T-helper 1 cell treated with Interleukin-12 subunit alpha and Interleukin-12 subunit beta and Interleukin-4 antibody, amounts not matched to agents 30 μg/mL and 1 μg/mL, for 36 hours (primary cell): ENCODE measurements at regions not wholly inside any gene's neighbourhood (a gene's known extent, or its start where the extent isn't known, plus 50 kb on each side); places are given as distances from the start of the nearest gene placed in this dataset.

ENCODE experiments used
- H3K27ac Mint-ChIP-seq: one replicate; pipeline ENCODE4 v1.8.0; 2021; ENCODE audit warnings: mild to moderate bottlenecking, mixed read lengths
- H3K27me3 Mint-ChIP-seq: one replicate; pipeline ENCODE4 v1.8.0; 2021; ENCODE audit warnings: low read depth, mixed read lengths
- H3K36me3 Mint-ChIP-seq: one replicate; pipeline ENCODE4 v1.8.0; 2021; ENCODE audit warnings: low read depth, mixed read lengths
- H3K4me1 Mint-ChIP-seq: one replicate; pipeline ENCODE4 v1.8.0; 2021; ENCODE audit warnings: low read depth, mixed read lengths
- H3K4me3 Mint-ChIP-seq: one replicate; pipeline ENCODE4 v1.8.0; 2021; ENCODE audit warnings: mild to moderate bottlenecking, moderate library complexity, mixed read lengths
- H3K9me3 Mint-ChIP-seq: one replicate; pipeline ENCODE4 v1.8.0; 2021; ENCODE audit warnings: mixed read lengths

DNA sequence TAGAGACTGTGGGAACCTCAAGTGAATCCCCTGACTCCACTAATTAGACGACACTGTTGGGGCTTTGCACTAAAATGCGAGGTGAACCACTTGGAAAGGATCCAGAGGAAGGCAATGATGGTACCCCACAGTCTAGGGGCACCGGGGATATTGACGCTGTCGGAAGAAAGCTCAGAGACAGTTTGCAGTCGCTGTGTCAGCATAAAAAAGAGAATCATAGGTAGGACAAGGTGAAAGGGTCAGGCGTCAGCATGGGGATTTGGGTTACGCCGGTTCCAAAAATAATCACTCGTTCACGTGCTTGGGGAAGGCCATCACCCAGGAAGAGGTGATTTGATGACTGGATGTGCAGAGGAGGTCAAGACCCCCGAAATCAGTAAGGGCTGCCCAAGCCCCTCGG is 598.0 kb upstream of the NOX3 start:
- no peaks in the 10 kb centered on the region for H3K4me1 Mint-ChIP-seq
- peaks cover 8% of the 10 kb centered on the region for H3K9me3 Mint-ChIP-seq
- H3K27me3 Mint-ChIP-seq = no peaks in the 10 kb centered on the region
- H3K27ac Mint-ChIP-seq = no peak overlapping the region
- H3K36me3 Mint-ChIP-seq = no peaks in the 10 kb centered on the region
- H3K4me3 Mint-ChIP-seq = no peak overlapping the region

DNA sequence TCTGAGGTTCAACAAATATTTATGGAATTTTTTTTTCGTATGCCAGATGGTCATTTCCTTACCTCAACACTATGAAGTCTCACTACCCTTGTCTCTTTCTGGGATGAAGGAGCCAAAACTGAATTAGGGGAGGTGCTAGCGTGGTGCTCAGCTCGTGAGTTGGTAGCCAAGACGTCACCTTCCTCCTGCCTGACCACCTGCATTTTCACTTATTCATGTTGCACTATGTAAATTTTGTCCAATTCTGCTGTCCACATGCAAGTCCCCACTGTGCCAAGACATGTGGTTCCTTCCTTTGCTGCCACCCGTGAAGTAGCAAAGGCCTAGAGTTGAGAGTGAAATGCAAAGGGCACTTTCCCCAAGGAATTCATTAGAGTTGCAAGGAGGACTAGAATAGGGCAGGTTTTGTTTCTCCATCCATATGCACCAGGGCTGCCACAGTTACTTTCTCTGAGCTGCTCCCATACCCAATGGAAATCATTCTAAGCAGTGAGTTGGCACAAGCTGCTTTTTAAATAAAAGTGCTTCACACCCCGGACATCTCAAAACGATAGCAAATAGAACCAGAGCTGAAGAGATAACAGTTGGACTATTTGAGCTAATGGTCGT is 591.3 kb upstream of the NOX3 start:
- Mint-ChIP-seq H3K9me3 (no peaks in the 10 kb centered on the region), H3K27ac (no peak overlapping the region), H3K27me3 (no peaks in the 10 kb centered on the region), H3K4me3 (no peak overlapping the region), H3K36me3 (no peaks in the 10 kb centered on the region), H3K4me1 (no peaks in the 10 kb centered on the region)

DNA sequence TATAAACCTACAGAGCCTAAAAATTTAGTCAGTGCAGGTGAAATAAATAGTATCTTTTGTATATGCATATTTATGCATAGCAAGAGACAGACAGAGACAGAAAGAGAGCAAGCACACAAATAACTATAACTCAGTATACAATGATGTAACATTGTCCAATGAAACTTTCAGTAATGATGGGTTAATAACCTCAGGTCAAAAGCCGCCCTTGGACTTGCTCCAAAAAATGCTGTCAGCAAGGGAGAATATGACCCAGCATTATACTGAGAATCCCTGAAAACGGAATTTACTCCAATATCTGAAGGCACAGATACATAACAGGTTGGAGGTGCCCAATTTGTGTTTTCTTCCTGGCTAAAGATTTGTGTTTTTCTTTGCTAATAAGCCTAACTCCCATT is 590.6 kb upstream of the NOX3 start:
- Mint-ChIP-seq H3K9me3 (no peaks in the 10 kb centered on the region), H3K36me3 (no peaks in the 10 kb centered on the region), H3K27ac (no peak overlapping the region), H3K4me3 (no peak overlapping the region), H3K27me3 (no peaks in the 10 kb centered on the region), H3K4me1 (no peaks in the 10 kb centered on the region)

DNA sequence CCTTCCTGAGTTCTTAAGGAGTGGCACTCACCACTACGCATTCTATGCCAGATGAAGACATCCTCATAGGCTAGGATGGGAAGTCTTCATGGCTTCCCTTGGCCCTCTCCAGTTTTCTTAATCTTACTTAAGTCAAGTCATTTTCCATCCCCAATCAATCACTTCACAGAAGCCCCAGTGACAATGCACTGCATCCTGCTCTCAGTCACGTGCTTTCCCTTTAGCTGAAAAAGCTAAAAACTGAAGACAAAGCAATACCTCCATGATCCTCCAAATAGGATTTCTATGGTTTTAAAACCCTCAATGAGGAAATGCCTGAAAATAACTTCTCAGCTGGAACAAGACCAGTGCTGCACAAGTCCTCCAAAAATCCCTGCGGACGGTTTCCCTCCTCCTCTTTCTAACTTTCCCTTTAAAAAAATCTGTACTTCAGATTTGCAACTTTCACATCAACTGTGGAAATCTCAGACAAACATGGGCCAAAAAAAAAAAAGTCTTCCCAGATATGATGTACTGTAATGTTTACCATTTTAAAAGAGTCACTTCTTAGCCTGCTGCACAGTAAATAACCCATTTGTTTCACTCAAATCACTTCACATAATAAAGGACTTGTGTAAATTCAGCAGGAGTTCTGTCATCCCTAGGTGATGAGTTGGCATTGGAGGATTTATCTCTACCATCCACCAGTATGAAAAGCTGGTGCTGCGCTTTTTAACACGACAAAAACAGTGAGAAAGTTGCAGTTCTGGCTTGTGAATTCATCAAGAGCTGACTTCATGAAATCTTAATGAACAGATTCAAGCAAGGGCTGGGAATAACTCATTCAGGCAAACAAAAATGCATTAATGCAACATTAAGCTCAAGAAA is 590.0 kb upstream of the NOX3 start:
- no peaks in the 10 kb centered on the region for H3K36me3 Mint-ChIP-seq
- no peak overlapping the region for H3K4me3 Mint-ChIP-seq
- no peak overlapping the region for H3K27ac Mint-ChIP-seq
- H3K27me3 Mint-ChIP-seq = no peaks in the 10 kb centered on the region
- no peaks in the 10 kb centered on the region for H3K4me1 Mint-ChIP-seq
- no peaks in the 10 kb centered on the region for H3K9me3 Mint-ChIP-seq

DNA sequence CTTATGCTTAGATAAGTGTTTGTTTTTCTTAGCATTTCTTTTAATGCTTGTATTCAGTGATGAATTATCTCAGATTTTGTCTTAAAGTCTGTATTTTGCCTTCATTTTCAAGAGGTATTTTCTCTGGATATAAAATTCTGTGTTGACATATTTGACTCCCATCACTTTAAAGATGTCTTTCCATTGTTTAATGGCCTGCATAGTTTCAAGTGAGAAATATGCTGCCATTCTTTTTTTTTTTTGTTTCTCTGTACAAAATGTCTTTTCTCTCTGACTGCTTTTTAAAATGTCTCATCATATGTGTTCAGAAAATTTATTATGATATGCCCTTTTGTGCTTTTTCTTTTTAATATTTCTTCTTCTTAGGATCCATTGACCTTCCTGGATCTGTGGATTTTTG is 578.0 kb upstream of the NOX3 start:
- no peak overlapping the region for H3K4me3 Mint-ChIP-seq
- no peaks in the 10 kb centered on the region for H3K27me3 Mint-ChIP-seq
- no peaks in the 10 kb centered on the region for H3K36me3 Mint-ChIP-seq
- peaks cover 23% of the 10 kb centered on the region for H3K9me3 Mint-ChIP-seq
- H3K4me1 Mint-ChIP-seq = no peaks in the 10 kb centered on the region
- no peak overlapping the region for H3K27ac Mint-ChIP-seq

DNA sequence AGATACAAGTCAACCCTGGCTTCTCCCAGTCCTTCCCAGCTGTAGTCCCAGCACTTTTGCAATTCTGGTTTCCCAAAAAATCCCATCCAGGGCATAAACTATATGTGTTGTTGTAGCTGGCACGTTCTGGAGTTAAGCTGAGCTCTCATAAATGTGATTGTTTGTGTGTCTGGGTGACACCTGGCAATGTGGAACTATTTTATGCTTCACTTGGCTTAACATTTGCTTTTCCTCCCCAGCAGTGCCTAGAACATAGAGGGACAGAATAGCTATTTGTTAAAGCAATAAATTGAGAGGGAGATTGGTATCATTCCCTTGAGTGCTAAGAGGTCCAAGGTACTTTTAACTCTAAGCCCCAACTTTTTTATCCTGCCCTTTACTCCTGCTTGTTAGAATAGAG is 575.9 kb upstream of the NOX3 start:
- Mint-ChIP-seq H3K9me3 (peaks cover 23% of the 10 kb centered on the region), H3K27ac (no peak overlapping the region), H3K4me3 (no peak overlapping the region), H3K4me1 (no peaks in the 10 kb centered on the region), H3K27me3 (no peaks in the 10 kb centered on the region), H3K36me3 (no peaks in the 10 kb centered on the region)

DNA sequence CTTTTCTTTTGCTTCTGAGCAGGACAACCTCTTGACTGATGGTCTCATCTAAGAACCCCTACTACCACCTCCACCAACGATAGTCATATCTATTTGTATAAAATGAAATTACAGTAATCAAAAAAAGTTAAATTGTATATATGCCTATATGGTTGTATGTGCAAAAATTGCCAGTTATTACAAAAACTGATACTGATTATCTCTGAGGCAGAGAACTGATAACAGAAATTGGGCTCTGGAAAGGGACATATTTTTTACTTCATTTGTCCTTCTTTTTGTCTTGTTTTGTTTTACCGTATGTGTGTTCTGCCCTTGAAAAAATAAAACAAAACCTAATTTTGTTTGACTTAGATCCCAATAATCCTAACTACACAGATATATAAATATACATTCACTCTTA is 574.4 kb upstream of the NOX3 start:
- H3K9me3 Mint-ChIP-seq = peaks cover 23% of the 10 kb centered on the region
- H3K4me1 Mint-ChIP-seq = no peaks in the 10 kb centered on the region
- no peaks in the 10 kb centered on the region for H3K27me3 Mint-ChIP-seq
- H3K4me3 Mint-ChIP-seq = no peak overlapping the region
- no peak overlapping the region for H3K27ac Mint-ChIP-seq
- H3K36me3 Mint-ChIP-seq = no peaks in the 10 kb centered on the region

DNA sequence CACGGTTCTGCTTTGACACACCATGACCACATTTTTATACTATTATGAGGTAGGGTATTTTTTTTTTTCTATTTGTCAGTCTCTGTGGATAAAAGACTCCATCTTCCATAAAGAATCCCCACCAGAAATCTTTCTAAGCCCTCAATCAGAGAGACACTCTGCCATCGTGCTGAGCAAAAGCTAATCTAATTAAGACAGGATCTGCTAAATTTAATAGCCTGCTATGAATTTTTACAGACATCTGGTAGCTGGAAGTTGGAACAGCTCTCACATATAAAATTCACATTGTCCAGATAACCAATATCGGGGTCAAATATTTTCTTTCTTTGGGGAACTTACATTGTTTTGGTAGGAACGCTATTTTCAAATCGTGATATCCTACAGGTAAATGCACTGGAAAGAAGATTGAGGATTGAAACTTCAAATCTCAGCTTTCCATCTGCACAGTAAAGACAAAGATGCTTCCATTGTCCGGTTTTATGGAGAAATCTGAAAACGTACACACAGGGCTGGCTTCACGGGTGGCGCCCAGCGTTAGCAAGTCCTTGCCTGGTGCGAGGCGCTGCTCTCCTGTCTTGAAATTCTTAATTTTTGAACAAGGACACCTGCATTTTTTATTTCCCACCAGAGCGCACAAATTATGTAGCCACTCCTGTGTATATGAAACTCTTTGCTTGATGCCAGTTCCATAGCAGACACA is 573.8 kb upstream of the NOX3 start:
- H3K4me3 Mint-ChIP-seq = no peak overlapping the region
- H3K4me1 Mint-ChIP-seq = no peaks in the 10 kb centered on the region
- H3K27ac Mint-ChIP-seq = no peak overlapping the region
- no peaks in the 10 kb centered on the region for H3K36me3 Mint-ChIP-seq
- H3K9me3 Mint-ChIP-seq = peaks cover 23% of the 10 kb centered on the region
- H3K27me3 Mint-ChIP-seq = no peaks in the 10 kb centered on the region

DNA sequence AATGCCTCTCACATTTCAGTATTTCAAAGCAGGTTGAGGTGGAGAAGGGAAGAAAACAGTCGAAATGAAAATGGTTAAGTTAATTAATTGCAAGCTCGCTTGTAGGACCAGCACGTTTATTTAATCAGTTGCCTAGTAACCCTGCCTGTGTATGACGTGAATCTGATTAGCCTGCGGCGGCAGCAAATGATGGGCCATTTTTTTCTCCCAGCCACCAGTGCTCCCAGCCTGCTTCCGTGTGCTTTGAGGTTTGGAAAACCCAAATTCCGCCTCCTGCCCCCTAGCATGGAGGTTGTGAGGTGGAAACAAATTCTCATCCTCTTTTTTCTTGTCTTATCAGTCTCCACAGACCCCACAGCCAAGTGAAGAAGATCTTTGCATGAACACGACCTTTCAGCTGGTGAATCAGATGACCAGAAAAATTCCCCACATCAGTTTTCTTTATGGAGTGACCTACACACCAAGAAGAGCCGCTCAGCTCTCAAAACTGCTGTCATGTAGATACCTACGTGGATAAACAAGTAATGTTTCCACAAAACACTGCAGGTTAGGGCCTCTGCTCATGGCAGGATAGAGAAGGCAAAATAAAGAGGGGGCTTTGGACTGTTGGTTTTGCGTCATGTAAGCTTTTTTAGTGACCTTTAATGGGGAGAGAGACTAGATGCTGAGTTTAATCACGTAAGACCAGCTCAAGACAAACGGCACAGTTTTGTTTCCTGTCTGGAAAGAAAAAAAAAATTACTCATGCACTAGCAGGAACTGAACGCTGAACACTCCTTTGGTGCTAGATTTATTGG is 572.9 kb upstream of the NOX3 start:
- H3K27me3 Mint-ChIP-seq = no peaks in the 10 kb centered on the region
- H3K4me3 Mint-ChIP-seq = no peak overlapping the region
- peaks cover 21% of the 10 kb centered on the region for H3K9me3 Mint-ChIP-seq
- H3K36me3 Mint-ChIP-seq = no peaks in the 10 kb centered on the region
- no peaks in the 10 kb centered on the region for H3K4me1 Mint-ChIP-seq
- H3K27ac Mint-ChIP-seq = no peak overlapping the region

DNA sequence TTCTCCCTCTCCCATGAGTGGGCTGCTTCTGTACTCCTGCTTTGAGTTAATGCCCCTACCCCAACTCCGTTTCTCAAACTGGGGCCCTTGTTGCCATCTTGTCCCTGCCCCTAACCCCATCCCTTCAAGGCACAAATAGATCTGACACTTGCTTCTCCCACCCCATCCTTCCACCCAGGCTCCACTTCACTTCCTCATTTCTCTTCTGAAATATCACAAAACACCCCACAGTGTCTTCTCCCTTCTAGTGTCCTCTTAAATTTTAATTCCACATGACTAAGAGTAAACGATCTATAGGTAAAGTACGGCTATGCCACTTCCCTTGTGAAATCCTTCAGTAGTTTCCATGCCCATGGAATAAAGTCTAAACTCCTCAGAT is 571.6 kb upstream of the NOX3 start:
- H3K4me1 Mint-ChIP-seq = no peaks in the 10 kb centered on the region
- no peaks in the 10 kb centered on the region for H3K27me3 Mint-ChIP-seq

DNA sequence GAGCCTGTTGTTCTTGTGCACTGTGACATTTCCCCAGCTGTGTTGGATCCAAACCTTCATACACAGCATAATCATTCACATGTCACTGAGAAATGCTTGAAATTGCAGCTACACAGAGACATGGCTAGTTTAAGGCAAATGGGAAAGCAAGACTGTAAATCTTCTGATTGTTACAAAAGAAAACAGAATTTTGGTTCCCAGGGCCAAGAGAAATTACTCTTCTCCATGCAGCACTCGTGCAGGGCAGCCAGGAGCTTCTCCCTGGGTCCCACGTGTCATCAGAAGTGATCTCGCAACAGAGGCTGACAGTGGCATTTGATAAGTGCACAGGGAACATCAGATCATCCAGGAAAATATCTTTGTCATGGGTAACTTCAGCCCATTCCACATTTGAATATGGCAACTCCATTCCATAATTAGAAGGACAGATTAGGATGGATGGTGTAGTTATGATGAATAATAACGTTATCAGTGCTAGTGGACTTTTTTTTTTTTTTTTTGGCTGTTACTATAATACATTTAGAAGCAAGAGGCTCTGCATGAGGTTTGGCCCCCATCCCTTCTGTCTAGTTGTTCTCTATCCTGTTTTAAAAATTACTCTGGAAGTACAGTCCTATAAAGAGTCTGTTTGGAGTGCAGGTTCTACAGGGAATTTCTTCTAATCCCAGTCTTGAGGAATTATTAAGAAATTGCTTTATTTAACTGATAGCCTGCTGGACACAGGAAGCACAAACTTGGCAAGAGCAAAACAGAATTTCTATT is 571.0 kb upstream of the NOX3 start:
- Mint-ChIP-seq H3K9me3 (peaks cover 11% of the 10 kb centered on the region), H3K4me1 (no peaks in the 10 kb centered on the region), H3K36me3 (no peaks in the 10 kb centered on the region), H3K27ac (no peak overlapping the region), H3K4me3 (no peak overlapping the region), H3K27me3 (no peaks in the 10 kb centered on the region)

More for the DNA sequence above, 571.6 kb upstream of the NOX3 start:
- Mint-ChIP-seq H3K9me3 (peaks cover 17% of the 10 kb centered on the region), H3K4me3 (no peak overlapping the region), H3K27ac (no peak overlapping the region), H3K36me3 (no peaks in the 10 kb centered on the region)

DNA sequence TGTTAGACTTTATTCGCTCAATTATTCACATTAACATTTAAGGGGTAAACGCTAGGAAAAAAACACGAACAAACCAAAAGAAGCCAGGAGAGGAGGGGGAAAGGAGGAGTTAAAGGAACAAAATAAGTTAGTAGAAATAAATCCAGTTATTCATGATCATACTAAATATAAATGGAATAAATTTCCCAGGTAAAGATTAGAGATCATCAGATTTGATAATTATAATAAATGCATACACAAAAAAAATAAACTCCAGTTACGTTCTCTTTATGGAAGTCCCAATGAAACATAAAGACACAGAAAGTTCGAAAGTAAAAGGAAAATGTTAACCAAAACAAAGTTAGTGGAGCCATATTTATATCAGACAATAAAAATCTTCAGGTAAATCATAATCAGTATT is 568.7 kb upstream of the NOX3 start:
- H3K27me3 Mint-ChIP-seq = no peaks in the 10 kb centered on the region
- H3K4me3 Mint-ChIP-seq = no peak overlapping the region
- no peaks in the 10 kb centered on the region for H3K36me3 Mint-ChIP-seq
- H3K4me1 Mint-ChIP-seq = no peaks in the 10 kb centered on the region
- peaks cover 8% of the 10 kb centered on the region for H3K9me3 Mint-ChIP-seq
- H3K27ac Mint-ChIP-seq = no peak overlapping the region

DNA sequence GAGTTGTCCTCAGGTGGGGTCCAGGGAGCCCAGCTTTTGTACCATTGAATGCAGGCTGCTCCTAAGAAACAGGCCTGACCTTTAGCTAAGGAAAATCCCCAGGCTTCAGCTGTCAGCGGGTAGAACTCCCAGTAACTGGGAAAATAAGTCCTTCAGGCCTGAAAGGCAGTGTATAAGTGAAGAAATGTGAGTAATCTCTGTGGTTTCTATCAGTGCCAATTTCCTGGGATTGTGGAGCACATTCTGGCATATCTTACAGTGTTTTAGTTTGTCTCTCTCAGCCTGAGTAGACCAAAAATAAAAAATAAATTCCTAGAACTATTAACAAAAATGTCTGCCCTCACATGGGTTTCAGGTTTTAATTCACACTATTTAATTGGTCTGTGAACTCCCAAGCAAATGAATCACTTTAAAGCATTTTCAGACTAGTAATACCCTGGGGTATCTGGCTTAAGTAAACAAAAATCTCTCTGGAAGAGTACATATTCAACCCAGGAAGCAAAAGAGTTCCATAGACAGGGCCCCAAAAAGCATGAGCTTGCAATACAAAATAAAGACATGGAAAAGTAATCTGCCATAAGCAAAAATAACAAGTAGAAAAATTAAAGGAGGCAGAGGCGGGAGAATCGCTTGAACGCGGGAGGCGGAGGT is 566.2 kb upstream of the NOX3 start:
- peaks cover 8% of the 10 kb centered on the region for H3K9me3 Mint-ChIP-seq
- no peaks in the 10 kb centered on the region for H3K27me3 Mint-ChIP-seq
- no peak overlapping the region for H3K27ac Mint-ChIP-seq
- H3K4me3 Mint-ChIP-seq = no peak overlapping the region
- no peaks in the 10 kb centered on the region for H3K36me3 Mint-ChIP-seq
- no peaks in the 10 kb centered on the region for H3K4me1 Mint-ChIP-seq
